Prostate gland (tissue), 2 donors: ENCODE measurements at regions not wholly inside any gene's neighbourhood (a gene's known extent, or its start where the extent isn't known, plus 50 kb on each side); places are given as distances from the start of the nearest gene placed in this dataset.
"Not testable (repeated sequence)": the region's sequence is repeated elsewhere in the genome, so short reads cannot be mapped to it uniquely, and the experiment has no call there.

Experiments
- DNase-seq: peaks from one replicate; pipeline ENCODE4 v3.0.0-alpha.2; 2019; ENCODE audit warnings: low spot score
- H3K27ac ChIP-seq, 2 donors: fragments of 200-600 bp; sonication (generic); 2 replicates each; pipeline ENCODE4 v1.5.1; 2017 to 2019
- H3K27me3 ChIP-seq: fragments of 200-600 bp; sonication (generic); replicated peaks from 2 replicates; pipeline ENCODE4 v1.5.1; 2019; ENCODE audit not compliant: insufficient read depth
- H3K36me3 ChIP-seq, 2 donors: fragments of 200-600 bp; sonication (generic); 1 replicate in 1 of 2; 2 replicates in 1 of 2; pipeline versions ENCODE4 v1.5.1 to v1.8.1; 2017 to 2019
- H3K4me1 ChIP-seq: fragments of 200-600 bp; sonication (generic); replicated peaks from 2 replicates; pipeline ENCODE4 v1.5.1; 2019
- H3K4me3 ChIP-seq, 2 donors: fragments of 200-600 bp; sonication (generic); 2 replicates each; pipeline ENCODE4 v1.5.1; 2017 to 2019
- H3K9me3 ChIP-seq: fragments of 200-600 bp; sonication (generic); 2 replicates; pipeline ENCODE4 v1.5.1; 2017
- POLR2A ChIP-seq: fragments of 450-650 bp; IDR thresholded peaks from one replicate; pipeline ENCODE4 v1.6.1; 2016; ENCODE audit warnings: antibody characterized with exemption, mild to moderate bottlenecking
- POLR2AphosphoS5 ChIP-seq: sonication (generic); formaldehyde crosslinking; IDR thresholded peaks from one replicate; pipeline ENCODE4 v1.6.1; 2017; ENCODE audit warnings: antibody characterized with exemption
- WGBS: methylation state at CpG from one replicate; pipeline ENCODE4 v1.1.5; 2018; 5-methylcytosine and 5-hydroxymethylcytosine counted together
- intact Hi-C: fragments of 100-400 bp; cut with DNase I; formaldehyde crosslinking; loops from one replicate; pipeline ENCODE4 v1.14.2; 2022
- TF ChIP-seq, protein P1 (sequence below), 4 experiments: fragments of 200-600 bp in 2 of 4; fragments of 450-650 bp in 2 of 4; sonication (generic) in 2 of 4; IDR thresholded peaks; 1 replicate in 3 of 4; 2 replicates in 1 of 4; pipeline ENCODE4 v1.5.1; 2016 to 2019; ENCODE audit warnings: antibody characterized with exemption in 4 of 4, mild to moderate bottlenecking in 2 of 4, moderate library complexity in 2 of 4

DNA sequence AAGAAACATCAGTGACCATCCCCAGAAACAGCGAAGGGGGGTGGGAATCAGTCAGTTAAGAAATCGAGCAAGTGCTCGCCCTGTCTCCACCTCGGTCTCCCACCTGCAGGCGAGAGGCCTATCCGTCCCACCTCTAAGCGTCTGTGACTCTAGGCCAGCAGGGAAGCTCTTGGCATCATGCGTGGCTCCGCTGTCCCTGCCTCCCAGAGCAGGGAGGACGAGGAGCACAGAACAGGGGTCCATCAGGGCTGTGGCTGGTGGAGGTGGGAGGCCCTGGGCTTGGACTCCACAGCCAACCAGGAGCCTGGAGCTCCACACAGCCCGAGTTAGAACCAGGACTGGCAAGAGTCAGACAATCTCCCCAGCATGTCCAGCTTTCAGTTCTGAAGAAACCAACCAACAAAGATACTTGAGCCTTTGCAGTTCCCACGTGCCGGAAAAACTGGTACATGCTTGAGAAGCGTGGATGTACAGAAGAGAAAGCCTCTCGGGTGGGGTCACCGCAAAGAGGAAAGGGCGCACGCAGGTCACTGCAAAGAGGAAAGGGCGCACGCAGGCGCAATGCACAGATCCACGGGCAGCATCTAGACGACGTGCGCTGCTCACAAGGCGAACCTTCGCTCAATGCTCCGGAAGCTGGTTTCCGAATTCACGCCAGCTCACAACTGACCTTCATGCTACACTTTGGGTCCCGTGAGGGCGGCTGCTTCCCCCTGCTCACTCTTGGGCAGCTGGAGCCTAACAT, 104.5 kb upstream of the ALKAL2 start:
- Histone ChIP-seq H3K27ac (no peak overlapping the region), H3K4me1 (no peaks in the 10 kb centered on the region), H3K27me3 (no peaks in the 10 kb centered on the region), H3K36me3 (no peaks in the 10 kb centered on the region), H3K9me3 (no peaks in the 10 kb centered on the region), H3K4me3 (no peak overlapping the region)
- intact Hi-C loops = no loop called here
- 92% methylated on average over 32 of the region's 32 CpGs for WGBS
- no peak for DNase-seq
- TF ChIP-seq, protein P1, sequence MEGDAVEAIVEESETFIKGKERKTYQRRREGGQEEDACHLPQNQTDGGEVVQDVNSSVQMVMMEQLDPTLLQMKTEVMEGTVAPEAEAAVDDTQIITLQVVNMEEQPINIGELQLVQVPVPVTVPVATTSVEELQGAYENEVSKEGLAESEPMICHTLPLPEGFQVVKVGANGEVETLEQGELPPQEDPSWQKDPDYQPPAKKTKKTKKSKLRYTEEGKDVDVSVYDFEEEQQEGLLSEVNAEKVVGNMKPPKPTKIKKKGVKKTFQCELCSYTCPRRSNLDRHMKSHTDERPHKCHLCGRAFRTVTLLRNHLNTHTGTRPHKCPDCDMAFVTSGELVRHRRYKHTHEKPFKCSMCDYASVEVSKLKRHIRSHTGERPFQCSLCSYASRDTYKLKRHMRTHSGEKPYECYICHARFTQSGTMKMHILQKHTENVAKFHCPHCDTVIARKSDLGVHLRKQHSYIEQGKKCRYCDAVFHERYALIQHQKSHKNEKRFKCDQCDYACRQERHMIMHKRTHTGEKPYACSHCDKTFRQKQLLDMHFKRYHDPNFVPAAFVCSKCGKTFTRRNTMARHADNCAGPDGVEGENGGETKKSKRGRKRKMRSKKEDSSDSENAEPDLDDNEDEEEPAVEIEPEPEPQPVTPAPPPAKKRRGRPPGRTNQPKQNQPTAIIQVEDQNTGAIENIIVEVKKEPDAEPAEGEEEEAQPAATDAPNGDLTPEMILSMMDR (IDR thresholded peaks at IDR 0.05) = no peak
- TF ChIP-seq POLR2AphosphoS5 = no peak
- TF ChIP-seq POLR2A = no peak

DNA sequence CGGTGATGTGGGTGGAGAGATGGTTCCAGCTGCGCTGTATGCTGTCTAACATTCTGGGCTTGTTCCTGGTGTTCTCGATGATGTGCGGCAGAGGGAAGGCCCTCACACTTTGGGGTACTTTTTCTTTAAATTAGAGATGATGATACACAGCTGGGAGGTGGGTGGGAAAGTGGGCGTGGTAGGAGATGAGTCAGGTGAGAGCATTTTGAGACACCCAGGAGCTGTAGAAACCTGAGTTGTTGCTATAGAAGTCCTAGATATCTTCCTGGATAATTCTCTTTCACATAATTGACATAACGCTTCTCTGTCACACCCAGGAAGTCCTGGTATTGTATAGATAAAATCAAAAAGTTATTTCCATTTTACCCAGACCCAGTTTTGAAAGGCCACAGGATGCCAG, 103.8 kb upstream of the ALKAL2 start:
- no peak for TF ChIP-seq POLR2AphosphoS5
- TF ChIP-seq POLR2A = no peak
- TF ChIP-seq, protein P1 (IDR thresholded peaks at IDR 0.05) = no peak
- intact Hi-C loops = no loop called here
- no peak for DNase-seq
- no peaks in the 10 kb centered on the region for H3K4me1 ChIP-seq
- no peak overlapping the region for H3K4me3 ChIP-seq
- 77% methylated on average over 6 of the region's 6 CpGs for WGBS
- H3K36me3 ChIP-seq = no peaks in the 10 kb centered on the region
- H3K27ac ChIP-seq = no peak overlapping the region
- no peaks in the 10 kb centered on the region for H3K27me3 ChIP-seq
- no peaks in the 10 kb centered on the region for H3K9me3 ChIP-seq

DNA sequence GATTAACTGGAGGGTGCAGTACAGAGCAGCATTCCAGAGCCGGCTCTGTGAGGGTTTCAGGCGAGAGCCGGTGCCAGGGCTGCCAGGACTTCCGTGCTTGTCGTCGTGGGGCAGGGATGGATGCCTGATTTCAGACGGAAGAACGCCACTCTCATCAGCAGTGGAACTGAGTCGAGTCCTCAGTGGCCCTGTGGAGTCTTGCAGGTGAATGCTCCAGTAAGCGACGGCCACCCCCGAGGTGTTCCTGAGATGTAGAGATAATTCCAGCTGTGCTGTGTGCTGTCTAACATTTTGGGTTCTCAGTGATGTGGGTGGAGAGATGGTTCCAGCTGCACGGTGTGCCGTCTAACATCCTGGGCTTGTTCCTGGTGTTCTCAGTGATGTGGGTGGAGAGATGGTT, 103.1 kb upstream of the ALKAL2 start:
- Histone ChIP-seq H3K27me3 (no peaks in the 10 kb centered on the region), H3K4me1 (no peaks in the 10 kb centered on the region), H3K27ac (no peak overlapping the region), H3K4me3 (no peak overlapping the region), H3K9me3 (no peaks in the 10 kb centered on the region), H3K36me3 (no peaks in the 10 kb centered on the region)
- 73% methylated on average over 14 of the region's 14 CpGs for whole genome bisulfite sequencing
- no peak for DNase-seq
- intact Hi-C loops = no loop called here
- TF ChIP-seq POLR2A = no peak
- TF ChIP-seq, protein P1 (IDR thresholded peaks at IDR 0.05) = no peak
- no peak for TF ChIP-seq POLR2AphosphoS5

DNA sequence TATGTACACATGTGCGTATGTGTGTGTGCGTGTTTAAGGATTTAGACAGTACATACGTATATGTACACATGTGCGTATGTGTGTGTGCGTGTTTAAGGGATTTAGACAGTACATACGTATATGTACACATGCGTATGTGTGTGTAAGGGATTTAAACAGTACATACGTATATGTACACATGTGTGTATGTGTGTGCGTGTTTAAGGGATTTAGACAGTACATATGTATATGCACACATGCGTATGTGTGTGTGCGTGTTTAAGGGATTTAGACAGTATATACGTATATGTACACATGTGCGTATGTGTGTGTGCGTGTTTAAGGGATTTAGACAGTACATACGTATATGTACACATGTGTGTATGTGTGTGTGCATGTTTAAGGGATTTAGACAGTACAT, 102.1 kb upstream of the ALKAL2 start:
- H3K36me3 ChIP-seq, intact Hi-C loops, H3K27me3 ChIP-seq, H3K27ac ChIP-seq, H3K9me3 ChIP-seq, H3K4me3 ChIP-seq, H3K4me1 ChIP-seq, DNase-seq: not testable (repeated sequence)
- WGBS = 92% methylated on average over 15 of the region's 15 CpGs

DNA sequence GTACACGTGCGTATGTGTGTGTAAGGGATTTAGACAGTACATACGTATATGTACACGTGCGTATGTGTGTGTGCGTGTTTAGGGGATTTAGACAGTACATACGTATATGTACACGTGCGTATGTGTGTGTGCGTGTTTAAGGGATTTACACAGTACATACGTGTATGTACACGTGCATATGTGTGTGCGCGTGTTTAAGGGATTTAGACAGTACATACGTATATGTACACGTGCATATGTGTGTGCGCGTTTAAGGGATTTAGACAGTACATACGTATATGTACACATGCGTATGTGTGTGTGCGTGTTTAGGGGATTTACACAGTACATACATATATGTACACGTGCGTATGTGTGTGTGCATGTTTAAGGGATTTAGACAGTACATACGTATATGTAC, 100.9 kb upstream of the ALKAL2 start:
- intact Hi-C loops, H3K4me1 ChIP-seq, H3K27ac ChIP-seq, H3K27me3 ChIP-seq, H3K4me3 ChIP-seq, DNase-seq, H3K36me3 ChIP-seq, H3K9me3 ChIP-seq: not testable (repeated sequence)
- WGBS = 92% methylated on average over 24 of the region's 24 CpGs

DNA sequence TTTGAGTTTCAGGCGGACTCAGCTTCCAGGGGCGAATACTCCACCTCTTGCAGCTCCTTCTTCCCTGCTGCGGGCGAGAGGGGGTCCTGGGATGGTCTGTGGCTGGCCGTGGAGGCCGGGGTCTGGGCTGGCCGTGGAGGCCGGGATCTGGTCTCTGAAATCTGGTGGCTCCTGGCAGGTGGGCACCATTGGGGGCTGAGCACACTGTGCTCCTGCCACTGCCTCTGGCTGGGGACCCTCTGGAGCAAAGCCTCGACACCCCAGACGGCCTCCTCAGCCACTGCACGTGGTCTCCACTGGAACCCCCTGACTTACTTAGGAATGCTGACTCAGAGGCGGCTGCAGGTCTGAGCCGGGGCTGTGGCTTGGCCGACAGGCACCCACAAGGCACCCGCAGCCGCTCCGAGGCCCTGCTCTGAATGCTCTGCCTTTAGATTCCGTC, 100.1 kb upstream of the ALKAL2 start:
- no peaks in the 10 kb centered on the region for H3K27me3 ChIP-seq
- no peak overlapping the region for H3K27ac ChIP-seq
- no peaks in the 10 kb centered on the region for H3K9me3 ChIP-seq
- no peak for DNase-seq
- no peak overlapping the region for H3K4me3 ChIP-seq
- TF ChIP-seq, protein P1 (IDR thresholded peaks at IDR 0.05) = no peak
- no peak for TF ChIP-seq POLR2A
- no peak for TF ChIP-seq POLR2AphosphoS5
- H3K36me3 ChIP-seq = no peaks in the 10 kb centered on the region
- intact Hi-C loops = no loop called here
- no peaks in the 10 kb centered on the region for H3K4me1 ChIP-seq
- 94% methylated on average over 18 of the region's 18 CpGs for WGBS
